ENCODE measurements at regions not wholly inside any gene's neighbourhood (a gene's known extent, or its start where the extent isn't known, plus 50 kb on each side); places are given as distances from the start of the nearest gene placed in this dataset.
A peak's percentile ranks its signal among the peaks of the same experiment; 100 is the strongest.

GRCh38 chr6:23418095-23418494, 707.9 kb upstream of the NRSN1 start:
- Histone ChIP-seq H3K4me1 (no peaks in the 10 kb centered on the region), H3K9me3 (no peaks in the 10 kb centered on the region), H3K4me3 (no peak overlapping the region), H3K27me3 (no peaks in the 10 kb centered on the region), H3K27ac (no peak overlapping the region), H3K36me3 (replicated peaks in 1 of 2; ENCODE audit: insufficient read depth in 1 of 2, low read depth in 2 of 2) (no peaks in the 10 kb centered on the region)
- no peak for DNase-seq
- no peak for ATAC-seq
- intact Hi-C loops (cut with DNase I), result no loop called here
- 39 to 45% methylated on average over 3 of the region's 3 CpGs for WGBS, 2 donors
- no peak for TF ChIP-seq POLR2A (IDR thresholded peaks at IDR 0.05)
- no peak for TF ChIP-seq CTCF (IDR thresholded peaks at IDR 0.05)

GRCh38 chr6:23419046-23419445, 707.0 kb upstream of the NRSN1 start:
- H3K27me3 ChIP-seq, result no peaks in the 10 kb centered on the region
- TF ChIP-seq CTCF (IDR thresholded peaks at IDR 0.05), result no peak
- no peak for TF ChIP-seq POLR2A (IDR thresholded peaks at IDR 0.05)

GRCh38 chr6:23420659-23421350, 705.2 kb upstream of the NRSN1 start:
- TF ChIP-seq CTCF (IDR thresholded peaks at IDR 0.05), result no peak
- TF ChIP-seq POLR2A (IDR thresholded peaks at IDR 0.05), result no peak
- H3K9me3 ChIP-seq, result no peaks in the 10 kb centered on the region
- no peak overlapping the region for H3K4me3 ChIP-seq
- H3K27me3 ChIP-seq, result no peaks in the 10 kb centered on the region
- ATAC-seq (no peak), DNase-seq (no peak)
- intact Hi-C loops (cut with DNase I), result no loop called here
- WGBS, 2 donors, result 47 to 67% methylated on average over 4 of the region's 4 CpGs
- H3K27ac ChIP-seq, result no peak overlapping the region
- no peaks in the 10 kb centered on the region for H3K36me3 ChIP-seq (replicated peaks in 1 of 2; ENCODE audit: insufficient read depth in 1 of 2, low read depth in 2 of 2)
- H3K4me1 ChIP-seq, result no peaks in the 10 kb centered on the region

More at GRCh38 chr6:23419046-23419445, 707.0 kb upstream of the NRSN1 start:
- DNase-seq, result no peak
- no peak overlapping the region for H3K27ac ChIP-seq
- no peak for ATAC-seq
- intact Hi-C loops (cut with DNase I), result no loop called here
- no peaks in the 10 kb centered on the region for H3K4me1 ChIP-seq
- WGBS, 2 donors, result 63 to 72% methylated on average over 1 of the region's 1 CpG
- H3K36me3 ChIP-seq (replicated peaks in 1 of 2; ENCODE audit: insufficient read depth in 1 of 2, low read depth in 2 of 2), result no peaks in the 10 kb centered on the region
- H3K4me3 ChIP-seq, result no peak overlapping the region
- H3K9me3 ChIP-seq, result no peaks in the 10 kb centered on the region

- TF ChIP-seq CTCF (IDR thresholded peaks at IDR 0.05) (no peak), POLR2A (IDR thresholded peaks at IDR 0.05) (no peak)
- DNase-seq (no peak), ATAC-seq (no peak)
- Histone ChIP-seq H3K4me1 (no peaks in the 10 kb centered on the region), H3K27me3 (no peaks in the 10 kb centered on the region), H3K27ac (no peak overlapping the region), H3K9me3 (no peaks in the 10 kb centered on the region), H3K36me3 (replicated peaks in 1 of 2; ENCODE audit: insufficient read depth in 1 of 2, low read depth in 2 of 2) (no peaks in the 10 kb centered on the region), H3K4me3 (no peak overlapping the region)
- WGBS, 2 donors, result 80 to 82% methylated on average over 3 of the region's 3 CpGs
- intact Hi-C loops (cut with DNase I), result no loop called here
These were observed 701.4 kb upstream of the NRSN1 start for GRCh38 chr6:23424584-23424983.

GRCh38 chr6:23435126-23435525, 690.9 kb upstream of the NRSN1 start:
- intact Hi-C loops (cut with DNase I), result no loop called here

More at GRCh38 chr6:23435126-23435525, 690.9 kb upstream of the NRSN1 start:
- ATAC-seq (no peak), DNase-seq (no peak)
- H3K36me3 ChIP-seq (replicated peaks in 1 of 2; ENCODE audit: insufficient read depth in 1 of 2, low read depth in 2 of 2), result no peaks in the 10 kb centered on the region
- TF ChIP-seq CTCF (IDR thresholded peaks at IDR 0.05), result no peak
- no peak for TF ChIP-seq POLR2A (IDR thresholded peaks at IDR 0.05)
- peaks cover 5% of the 10 kb centered on the region for H3K4me1 ChIP-seq
- H3K9me3 ChIP-seq, result no peaks in the 10 kb centered on the region
- WGBS, 2 donors, result 37 to 42% methylated on average over 2 of the region's 2 CpGs
- H3K27me3 ChIP-seq, result no peaks in the 10 kb centered on the region
- H3K27ac ChIP-seq, result peak overlapping the region in 2 of 4 donors; percentile 18 to 53
- H3K4me3 ChIP-seq, result no peak overlapping the region
